Bronchial epithelial cell (primary cell): ENCODE measurements at regions not wholly inside any gene's neighbourhood (a gene's known extent, or its start where the extent isn't known, plus 50 kb on each side); places are given as distances from the start of the nearest gene placed in this dataset.

ENCODE experiments used
- DNase-seq: peaks from one replicate; pipeline ENCODE4 v3.0.0-alpha.2; 2010; ENCODE audit warnings: low read depth
- FAIRE-seq: peaks from 2 replicates; lab custom pipeline; 2011; peaks lifted over from hg19 to GRCh38; lab: Jason Lieb, UNC
- H3K27me3 ChIP-seq: 2 replicates; pipeline ENCODE4 v1.5.1; 2011; ENCODE audit warnings: low read length; ENCODE audit not compliant: control insufficient read depth, insufficient read depth
- H3K36me3 ChIP-seq: 2 replicates; pipeline ENCODE4 v1.5.1; 2011; ENCODE audit warnings: low read length; ENCODE audit not compliant: control insufficient read depth, insufficient read depth
- H3K4me3 ChIP-seq: 2 replicates; pipeline ENCODE4 v1.5.1; 2011; ENCODE audit warnings: mild to moderate bottlenecking, low read depth, low read length, control low read depth
- TF ChIP-seq, protein P1 (sequence below): IDR thresholded peaks from 2 replicates; pipeline ENCODE4 v1.5.1; 2011; ENCODE audit warnings: mild to moderate bottlenecking, moderate library complexity, low read length, control low read depth, inconsistent platforms; ENCODE audit not compliant: insufficient read depth, severe bottlenecking

DNA sequence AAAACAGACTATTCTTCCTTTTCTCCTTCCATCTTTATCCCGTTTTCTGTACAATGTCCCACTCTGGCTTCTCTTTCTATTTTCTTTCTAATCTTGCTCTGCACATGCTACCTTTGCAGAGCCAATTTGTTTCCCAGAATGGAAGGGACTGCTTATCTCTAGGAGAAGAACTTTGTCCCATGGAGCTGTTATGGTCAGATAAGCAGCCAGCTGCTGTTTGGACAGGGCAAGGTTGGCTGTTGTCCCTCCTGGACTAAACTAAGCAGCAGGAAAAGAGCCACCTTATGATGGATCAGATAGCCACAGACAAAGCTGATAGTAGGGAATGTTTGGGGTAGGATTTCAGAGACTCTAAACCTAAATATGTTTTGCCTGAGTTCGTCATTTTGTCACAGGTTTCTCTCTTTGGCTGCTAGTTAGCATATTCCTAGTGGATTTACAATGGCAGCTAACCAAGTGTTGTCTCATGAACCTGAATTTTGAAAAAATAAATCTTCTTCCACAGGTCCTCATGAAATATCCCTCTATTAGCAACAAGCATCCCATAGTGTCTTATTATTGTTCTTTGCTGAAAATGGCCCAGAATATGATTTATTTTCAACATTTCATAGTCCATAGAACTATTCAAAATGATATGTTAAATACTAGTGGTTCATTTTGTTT, 262.8 kb downstream of the SLC16A7 start:
- Histone ChIP-seq H3K36me3 (no peaks in the 10 kb centered on the region), H3K27me3 (no peaks in the 10 kb centered on the region), H3K4me3 (no peak overlapping the region)
- FAIRE-seq (no peak), DNase-seq (no peak)
- TF ChIP-seq, protein P1, sequence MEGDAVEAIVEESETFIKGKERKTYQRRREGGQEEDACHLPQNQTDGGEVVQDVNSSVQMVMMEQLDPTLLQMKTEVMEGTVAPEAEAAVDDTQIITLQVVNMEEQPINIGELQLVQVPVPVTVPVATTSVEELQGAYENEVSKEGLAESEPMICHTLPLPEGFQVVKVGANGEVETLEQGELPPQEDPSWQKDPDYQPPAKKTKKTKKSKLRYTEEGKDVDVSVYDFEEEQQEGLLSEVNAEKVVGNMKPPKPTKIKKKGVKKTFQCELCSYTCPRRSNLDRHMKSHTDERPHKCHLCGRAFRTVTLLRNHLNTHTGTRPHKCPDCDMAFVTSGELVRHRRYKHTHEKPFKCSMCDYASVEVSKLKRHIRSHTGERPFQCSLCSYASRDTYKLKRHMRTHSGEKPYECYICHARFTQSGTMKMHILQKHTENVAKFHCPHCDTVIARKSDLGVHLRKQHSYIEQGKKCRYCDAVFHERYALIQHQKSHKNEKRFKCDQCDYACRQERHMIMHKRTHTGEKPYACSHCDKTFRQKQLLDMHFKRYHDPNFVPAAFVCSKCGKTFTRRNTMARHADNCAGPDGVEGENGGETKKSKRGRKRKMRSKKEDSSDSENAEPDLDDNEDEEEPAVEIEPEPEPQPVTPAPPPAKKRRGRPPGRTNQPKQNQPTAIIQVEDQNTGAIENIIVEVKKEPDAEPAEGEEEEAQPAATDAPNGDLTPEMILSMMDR: no peak

DNA sequence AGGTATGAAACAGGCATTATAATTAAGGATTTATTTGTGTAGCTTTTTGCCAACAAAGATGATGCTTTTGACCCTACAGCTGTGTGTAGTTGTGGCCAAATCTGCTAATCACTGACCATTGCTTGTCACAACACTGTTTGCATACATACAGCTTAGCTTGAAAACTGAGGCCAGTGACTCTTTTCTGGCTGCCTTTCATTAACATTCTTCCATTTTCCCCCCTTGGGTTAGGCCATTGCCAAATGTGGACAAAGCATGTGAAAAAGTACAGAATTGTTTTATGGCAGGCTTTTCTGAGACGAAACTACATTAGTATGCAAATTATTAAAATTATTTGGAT, 263.3 kb downstream of the SLC16A7 start:
- H3K4me3 ChIP-seq: no peak overlapping the region
- TF ChIP-seq, protein P1: no peak
- DNase-seq (no peak), FAIRE-seq (no peak)
- H3K27me3 ChIP-seq: no peaks in the 10 kb centered on the region
- no peaks in the 10 kb centered on the region for H3K36me3 ChIP-seq

DNA sequence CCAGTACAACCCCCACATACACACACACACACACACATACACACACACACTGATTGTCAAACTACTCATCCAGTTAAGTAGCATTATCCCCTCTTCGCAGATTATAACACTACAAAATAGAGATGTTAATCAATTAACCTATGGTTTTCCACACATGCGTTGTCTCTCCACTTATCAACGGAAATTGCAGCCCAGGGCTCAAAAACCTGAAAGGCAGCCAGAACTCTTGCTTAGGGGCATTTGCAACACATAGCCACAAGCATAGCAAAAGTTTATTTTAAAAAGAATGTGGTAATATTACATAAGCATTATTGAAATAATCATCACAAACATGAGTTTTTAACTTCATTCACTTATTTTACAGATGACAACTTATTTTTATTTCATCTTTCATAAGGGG, 265.8 kb downstream of the SLC16A7 start:
- Histone ChIP-seq H3K36me3 (no peaks in the 10 kb centered on the region), H3K27me3 (no peaks in the 10 kb centered on the region), H3K4me3 (no peak overlapping the region)
- TF ChIP-seq, protein P1: no peak
- DNase-seq (no peak), FAIRE-seq (no peak)

DNA sequence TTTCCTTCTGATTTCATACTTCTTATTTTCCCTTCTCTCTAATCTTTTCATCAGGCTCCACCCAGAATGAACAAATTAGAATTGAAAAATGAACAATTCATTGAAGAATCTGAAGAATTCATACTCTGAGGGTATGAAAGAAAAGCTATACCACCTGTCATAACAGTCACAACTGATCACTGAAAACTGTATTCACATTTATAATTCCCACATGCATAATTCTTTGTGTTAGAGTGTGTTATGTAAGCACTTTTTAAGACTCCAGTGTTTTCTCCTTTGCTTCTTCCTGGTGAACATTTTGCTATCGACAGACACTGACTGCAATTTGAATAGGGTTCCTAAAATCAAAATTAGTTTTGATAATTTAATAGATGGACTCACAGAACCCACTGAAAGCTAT, 271.2 kb downstream of the SLC16A7 start:
- no peak for DNase-seq
- Histone ChIP-seq H3K4me3 (no peak overlapping the region), H3K27me3 (no peaks in the 10 kb centered on the region), H3K36me3 (no peaks in the 10 kb centered on the region)
- TF ChIP-seq, protein P1: no peak
- FAIRE-seq: no peak

DNA sequence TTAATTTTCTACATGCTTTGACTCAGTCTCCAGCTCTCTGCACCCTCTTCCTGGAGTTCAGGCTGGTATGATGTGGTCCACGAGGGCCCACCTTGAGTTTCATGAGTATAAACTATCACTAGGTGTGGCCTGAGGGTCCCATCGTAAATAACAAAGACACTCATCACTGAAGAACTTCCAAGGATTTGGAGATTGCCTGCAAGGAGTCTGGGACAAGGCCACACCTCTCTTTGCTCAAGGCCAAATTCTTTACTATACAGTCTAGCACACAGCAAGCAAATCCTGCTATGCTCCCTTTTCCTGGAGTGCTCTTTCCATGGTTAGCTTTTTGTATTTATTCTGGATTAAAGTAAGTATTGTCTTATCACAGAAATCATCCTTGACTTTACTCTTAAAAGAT, 271.9 kb downstream of the SLC16A7 start:
- H3K27me3 ChIP-seq: no peaks in the 10 kb centered on the region
- FAIRE-seq (no peak), DNase-seq (no peak)
- no peak overlapping the region for H3K4me3 ChIP-seq
- TF ChIP-seq, protein P1: no peak
- no peaks in the 10 kb centered on the region for H3K36me3 ChIP-seq

DNA sequence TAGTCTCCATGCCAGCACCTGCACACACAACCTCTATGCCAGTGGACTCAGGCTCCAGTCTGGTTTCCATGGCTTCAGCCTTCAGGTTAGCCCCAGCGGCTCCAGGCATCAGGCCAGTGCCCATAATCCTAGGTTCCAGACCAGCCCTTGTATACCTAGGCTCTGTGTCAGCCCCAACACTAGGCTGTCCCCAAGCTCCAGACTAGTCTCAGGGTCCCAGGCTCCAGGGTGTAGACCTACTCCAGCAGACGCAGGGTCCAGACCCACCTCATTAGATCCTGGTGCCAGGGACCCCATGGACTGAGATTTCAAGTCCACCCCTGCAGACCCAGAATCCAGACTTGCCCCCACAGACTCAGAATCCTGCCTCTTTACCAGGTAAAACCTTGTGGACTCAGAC, 275.9 kb downstream of the SLC16A7 start:
- DNase-seq (no peak), FAIRE-seq (no peak)
- TF ChIP-seq, protein P1: no peak
- no peaks in the 10 kb centered on the region for H3K36me3 ChIP-seq
- no peaks in the 10 kb centered on the region for H3K27me3 ChIP-seq
- H3K4me3 ChIP-seq: no peak overlapping the region
